Suprapubic skin (tissue), 3 donors: ENCODE measurements at regions not wholly inside any gene's neighbourhood (a gene's known extent, or its start where the extent isn't known, plus 50 kb on each side); places are given as distances from the start of the nearest gene placed in this dataset.
"Not testable (repeated sequence)": the region's sequence is repeated elsewhere in the genome, so short reads cannot be mapped to it uniquely, and the experiment has no call there.

Experiments used
- CTCF ChIP-seq, 2 donors: fragments of 200-600 bp in 1 of 2; fragments of 450-650 bp in 1 of 2; sonication (generic) in 1 of 2; IDR thresholded peaks; one replicate each; pipeline ENCODE4 v1.5.1; 2016 to 2019; ENCODE audit warnings: antibody characterized with exemption in 2 of 2, mild to moderate bottlenecking in 1 of 2, moderate library complexity in 1 of 2
- EP300 ChIP-seq: sonication (generic); formaldehyde crosslinking; IDR thresholded peaks from one replicate; pipeline ENCODE4 v1.6.1; 2017; ENCODE audit warnings: antibody characterized with exemption
- POLR2A ChIP-seq, 2 donors: fragments of 450-650 bp; IDR thresholded peaks; one replicate each; pipeline ENCODE4 v1.6.1; 2017; ENCODE audit warnings: antibody characterized with exemption in 2 of 2, mild to moderate bottlenecking in 2 of 2, moderate library complexity in 2 of 2

GRCh38 chr1:218520646-218521045 lies 175.5 kb downstream of the TGFB2 start:
- not testable (repeated sequence) for TF ChIP-seq EP300; CTCF (IDR thresholded peaks at IDR 0.05); POLR2A (IDR thresholded peaks at IDR 0.05)
